Endothelial cell of umbilical vein (primary cell): ENCODE measurements at regions not wholly inside any gene's neighbourhood (a gene's known extent, or its start where the extent isn't known, plus 50 kb on each side); places are given as distances from the start of the nearest gene placed in this dataset.

Source experiments
- BruUV-seq: library from RNA; stranded (reverse); fragments of 400-500 nt; replicated peaks from 2 replicates; lab custom pipeline; 2021; lab: Mats Ljungman, UMichigan
- CTCF ChIA-PET: fragments of 300-600, 350-600 bp; sonication (Branson Sonifier 250); formaldehyde crosslinking; loops from one replicate; lab custom pipeline; 2021; ENCODE audit warnings: antibody characterized with exemption, inconsistent platforms; lab: Charles Lee
- POLR2A ChIA-PET: fragments of 300-600, 350-600 bp; sonication (Branson Sonifier 250); formaldehyde crosslinking; loops from one replicate; lab custom pipeline; 2021; ENCODE audit warnings: antibody characterized with exemption, inconsistent platforms; lab: Charles Lee
- DNase-seq: peaks from one replicate; pipeline ENCODE4 v3.0.0-alpha.2; 2011; ENCODE audit warnings: low read depth, low spot score
- FAIRE-seq: peaks from 2 replicates; lab custom pipeline; 2011; peaks lifted over from hg19 to GRCh38; lab: Jason Lieb, UNC
- H2AFZ ChIP-seq: 2 replicates; pipeline ENCODE4 v1.6.0; 2012; ENCODE audit warnings: low read depth, low read length, control low read depth, inconsistent platforms
- H3K27ac ChIP-seq: 2 replicates; pipeline ENCODE4 v1.5.1; 2011; ENCODE audit warnings: low read depth, mild to moderate bottlenecking, control low read depth, low read length, moderate library complexity; ENCODE audit not compliant: insufficient read depth
- H3K27me3 ChIP-seq, 2 experiments: 2 replicates each; pipeline versions ENCODE4 v1.6.0 to v1.6.1; 2011; ENCODE audit warnings: low read length in 2 of 2, mixed read lengths in 1 of 2; ENCODE audit not compliant: control insufficient read depth in 2 of 2, insufficient read depth in 2 of 2
- H3K36me3 ChIP-seq, 2 experiments: 2 replicates in 1 of 2; 3 replicates in 1 of 2; pipeline ENCODE4 v1.5.1; 2011; ENCODE audit warnings: low read length in 2 of 2, mild to moderate bottlenecking in 1 of 2, moderate library complexity in 1 of 2; ENCODE audit not compliant: control insufficient read depth in 2 of 2, insufficient read depth in 2 of 2; ENCODE audit errors: extremely low read depth in 1 of 2
- H3K4me1 ChIP-seq: 3 replicates; pipeline ENCODE4 v1.5.1; 2011; ENCODE audit warnings: mild to moderate bottlenecking, low read length; ENCODE audit not compliant: control insufficient read depth, insufficient read depth; ENCODE audit errors: extremely low read depth
- H3K4me2 ChIP-seq: 2 replicates; pipeline ENCODE4 v1.6.1; 2011; ENCODE audit warnings: low read length, control low read depth, mixed read lengths; ENCODE audit not compliant: insufficient read depth
- H3K4me3 ChIP-seq, 3 experiments: fragments of 200-600 bp in 1 of 3; sonication (generic), shearing (Covaris generic) in 1 of 3; replicated peaks in 1 of 3; 2 replicates each; pipeline ENCODE4 v1.5.1; 2011 to 2016; ENCODE audit warnings: control low read depth in 3 of 3, low read length in 3 of 3, mild to moderate bottlenecking in 2 of 3, inconsistent platforms in 1 of 3, low read depth in 1 of 3, moderate library complexity in 1 of 3; ENCODE audit not compliant: insufficient read depth in 1 of 3
- H3K79me2 ChIP-seq: 2 replicates; pipeline ENCODE4 v1.6.0; 2012; ENCODE audit warnings: low read length, inconsistent platforms; ENCODE audit not compliant: control insufficient read depth, insufficient read depth
- H3K9ac ChIP-seq: replicated peaks from 2 replicates; pipeline ENCODE3; 2011; ENCODE audit warnings: low read length, control low read depth; ENCODE audit not compliant: insufficient read depth; ENCODE audit errors: extremely low read depth
- H3K9me1 ChIP-seq: replicated peaks from 3 replicates; pipeline ENCODE4 v1.6.0; 2011; ENCODE audit warnings: mild to moderate bottlenecking, low read length; ENCODE audit not compliant: control insufficient read depth, insufficient read depth; ENCODE audit errors: extremely low read depth
- H3K9me3 ChIP-seq: replicated peaks from 2 replicates; pipeline ENCODE4 v1.5.1; 2012; ENCODE audit warnings: low read length, inconsistent platforms; ENCODE audit not compliant: control insufficient read depth, insufficient read depth
- H4K20me1 ChIP-seq: replicated peaks from 2 replicates; pipeline ENCODE3; 2011; ENCODE audit warnings: mild to moderate bottlenecking, low read length; ENCODE audit not compliant: control insufficient read depth, insufficient read depth; ENCODE audit errors: extremely low read depth
- CTCF ChIP-seq, 2 donors: IDR thresholded peaks; 1 replicate in 1 of 2; 2 replicates in 1 of 2; pipeline ENCODE4 v1.5.1; 2011; ENCODE audit warnings: low read length in 2 of 2, mild to moderate bottlenecking in 2 of 2, moderate library complexity in 2 of 2, control low read depth in 1 of 2, inconsistent platforms in 1 of 2, low read depth in 1 of 2; ENCODE audit not compliant: insufficient read depth in 1 of 2; ENCODE audit errors: extremely low read depth in 1 of 2
- EZH2 ChIP-seq: IDR thresholded peaks from 2 replicates; pipeline ENCODE4 v1.6.1; 2012; ENCODE audit warnings: borderline replicate concordance, low read depth, mild to moderate bottlenecking, moderate library complexity, low read length, inconsistent platforms; ENCODE audit not compliant: severe bottlenecking
- FOS ChIP-seq: IDR thresholded peaks from 2 replicates; pipeline ENCODE4 v1.6.1; 2011; ENCODE audit warnings: mild to moderate bottlenecking, low read length, moderate library complexity, borderline replicate concordance; ENCODE audit not compliant: insufficient read depth
- GATA2 ChIP-seq: IDR thresholded peaks from 2 replicates; pipeline ENCODE4 v1.7.0; 2011; ENCODE audit warnings: low read depth, mild to moderate bottlenecking, moderate library complexity, mixed read lengths, low read length; ENCODE audit not compliant: insufficient read length, insufficient read depth
- JUN ChIP-seq: IDR thresholded peaks from 2 replicates; pipeline ENCODE4 v1.6.1; 2011; ENCODE audit warnings: borderline replicate concordance, low read depth; ENCODE audit not compliant: insufficient read length, insufficient read depth
- MYC ChIP-seq: IDR thresholded peaks from one replicate; pipeline ENCODE4 v1.6.1; 2011; ENCODE audit warnings: mild to moderate bottlenecking, low read depth, low read length
- POLR2A ChIP-seq: IDR thresholded peaks from 2 replicates; pipeline ENCODE4 v1.6.1; 2012; ENCODE audit warnings: low read depth, mild to moderate bottlenecking, control low read depth, low read length
- POLR2AphosphoS5 ChIP-seq: IDR thresholded peaks from 2 replicates; pipeline ENCODE4 v1.6.1; 2012; ENCODE audit warnings: low read depth, mild to moderate bottlenecking, control low read depth, low read length, moderate library complexity; ENCODE audit not compliant: insufficient read depth
- dilution Hi-C: fragments of 300-500 bp; cut with MboI; formaldehyde crosslinking; loops from one replicate; pipeline ENCODE4 v1.15.0; 2019; ENCODE audit warnings: low sequenced_read_pairs; ENCODE audit not compliant: extremely low pct_ligation_motif_present
- intact Hi-C: fragments of 100-400 bp; cut with micrococcal nuclease; formaldehyde crosslinking; loops from one replicate; pipeline ENCODE4 v1.10.0; 2022
- TF ChIP-seq, protein P1 (sequence below): IDR thresholded peaks from 2 replicates; pipeline ENCODE4 v1.6.1; 2011; ENCODE audit not compliant: insufficient read depth, insufficient read length

DNA sequence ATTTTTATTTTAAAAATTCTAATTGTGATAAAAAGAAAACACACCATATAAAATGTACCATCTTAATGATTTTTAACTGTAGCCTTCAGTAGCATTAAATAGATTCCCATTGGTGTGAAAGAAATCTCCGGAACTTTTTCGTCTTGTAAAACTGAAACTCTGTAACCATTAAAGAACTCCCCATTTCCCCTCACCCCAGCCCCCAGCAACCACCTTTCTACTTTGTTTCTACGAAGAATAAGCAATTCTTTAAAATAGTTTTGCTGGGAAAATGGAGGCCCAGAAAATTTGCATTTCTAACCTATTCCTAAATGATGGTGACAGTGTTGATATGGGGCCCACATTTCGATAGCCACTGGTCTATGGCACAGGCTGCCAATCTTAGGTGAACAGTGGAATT lies 305.4 kb upstream of the PFKP start:
- no TSS peak for BruUV-seq
- no peak overlapping the region for H3K4me3 ChIP-seq
- no peak overlapping the region for H3K27ac ChIP-seq
- H4K20me1 ChIP-seq = no peaks in the 10 kb centered on the region
- TF ChIP-seq FOS (no peak), MYC (no peak), POLR2A (no peak), JUN (no peak), GATA2 (no peak), POLR2AphosphoS5 (no peak), CTCF (IDR thresholded peaks at IDR 0.05; ENCODE audit: extremely low read depth in 1 of 2, insufficient read depth in 1 of 2, low read depth in 1 of 2, low read length in 2 of 2) (no peak), EZH2 (no peak)
- TF ChIP-seq, protein P1, sequence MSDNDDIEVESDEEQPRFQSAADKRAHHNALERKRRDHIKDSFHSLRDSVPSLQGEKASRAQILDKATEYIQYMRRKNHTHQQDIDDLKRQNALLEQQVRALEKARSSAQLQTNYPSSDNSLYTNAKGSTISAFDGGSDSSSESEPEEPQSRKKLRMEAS = no peak
- H3K9ac ChIP-seq = no peak overlapping the region
- H3K9me1 ChIP-seq = no peaks in the 10 kb centered on the region
- DNase-seq (no peak), FAIRE-seq (no peak)
- ChIA-PET CTCF (no interaction called here), POLR2A (no interaction called here)
- no peak overlapping the region for H2AFZ ChIP-seq
- peaks cover 6% of the 10 kb centered on the region for H3K9me3 ChIP-seq
- dilution Hi-C loops = no loop called here
- H3K36me3 ChIP-seq = no peaks in the 10 kb centered on the region
- H3K79me2 ChIP-seq = no peaks in the 10 kb centered on the region
- H3K4me1 ChIP-seq = no peaks in the 10 kb centered on the region
- intact Hi-C loops = no loop called here
- H3K27me3 ChIP-seq = no peaks in the 10 kb centered on the region
- no peak overlapping the region for H3K4me2 ChIP-seq
